ENCODE measurements at regions not wholly inside any gene's neighbourhood (a gene's known extent, or its start where the extent isn't known, plus 50 kb on each side); places are given as distances from the start of the nearest gene placed in this dataset.

DNA sequence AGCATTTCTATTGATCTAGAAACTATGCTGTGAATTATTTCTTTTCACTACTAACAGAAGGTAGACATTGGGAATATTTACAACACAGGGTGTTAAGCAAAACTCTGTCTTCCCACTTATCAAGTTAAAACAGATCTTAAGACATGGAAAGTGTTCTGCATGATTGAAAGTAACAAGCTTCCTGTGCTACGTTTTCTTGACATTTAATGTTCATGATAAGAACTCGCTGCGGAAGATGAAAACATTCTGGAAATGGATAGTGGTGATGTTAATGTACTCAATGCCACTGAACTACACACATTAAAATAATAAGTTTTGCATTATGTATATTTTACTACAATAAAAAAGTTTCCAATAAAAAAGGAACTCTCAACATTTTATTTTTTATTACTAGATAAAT is 74.4 kb upstream of the SCN7A start:
- TF ChIP-seq EZH2 (IDR thresholded peaks at IDR 0.05; ENCODE audit: borderline replicate concordance, low read length), result no peak
- TF ChIP-seq, protein P1, sequence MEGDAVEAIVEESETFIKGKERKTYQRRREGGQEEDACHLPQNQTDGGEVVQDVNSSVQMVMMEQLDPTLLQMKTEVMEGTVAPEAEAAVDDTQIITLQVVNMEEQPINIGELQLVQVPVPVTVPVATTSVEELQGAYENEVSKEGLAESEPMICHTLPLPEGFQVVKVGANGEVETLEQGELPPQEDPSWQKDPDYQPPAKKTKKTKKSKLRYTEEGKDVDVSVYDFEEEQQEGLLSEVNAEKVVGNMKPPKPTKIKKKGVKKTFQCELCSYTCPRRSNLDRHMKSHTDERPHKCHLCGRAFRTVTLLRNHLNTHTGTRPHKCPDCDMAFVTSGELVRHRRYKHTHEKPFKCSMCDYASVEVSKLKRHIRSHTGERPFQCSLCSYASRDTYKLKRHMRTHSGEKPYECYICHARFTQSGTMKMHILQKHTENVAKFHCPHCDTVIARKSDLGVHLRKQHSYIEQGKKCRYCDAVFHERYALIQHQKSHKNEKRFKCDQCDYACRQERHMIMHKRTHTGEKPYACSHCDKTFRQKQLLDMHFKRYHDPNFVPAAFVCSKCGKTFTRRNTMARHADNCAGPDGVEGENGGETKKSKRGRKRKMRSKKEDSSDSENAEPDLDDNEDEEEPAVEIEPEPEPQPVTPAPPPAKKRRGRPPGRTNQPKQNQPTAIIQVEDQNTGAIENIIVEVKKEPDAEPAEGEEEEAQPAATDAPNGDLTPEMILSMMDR (IDR thresholded peaks at IDR 0.05; ENCODE audit: low read length), result no peak

All from OCI-LY1 (cell line).